ENCODE measurements at regions not wholly inside any gene's neighbourhood (a gene's known extent, or its start where the extent isn't known, plus 50 kb on each side); places are given as distances from the start of the nearest gene placed in this dataset.

DNA sequence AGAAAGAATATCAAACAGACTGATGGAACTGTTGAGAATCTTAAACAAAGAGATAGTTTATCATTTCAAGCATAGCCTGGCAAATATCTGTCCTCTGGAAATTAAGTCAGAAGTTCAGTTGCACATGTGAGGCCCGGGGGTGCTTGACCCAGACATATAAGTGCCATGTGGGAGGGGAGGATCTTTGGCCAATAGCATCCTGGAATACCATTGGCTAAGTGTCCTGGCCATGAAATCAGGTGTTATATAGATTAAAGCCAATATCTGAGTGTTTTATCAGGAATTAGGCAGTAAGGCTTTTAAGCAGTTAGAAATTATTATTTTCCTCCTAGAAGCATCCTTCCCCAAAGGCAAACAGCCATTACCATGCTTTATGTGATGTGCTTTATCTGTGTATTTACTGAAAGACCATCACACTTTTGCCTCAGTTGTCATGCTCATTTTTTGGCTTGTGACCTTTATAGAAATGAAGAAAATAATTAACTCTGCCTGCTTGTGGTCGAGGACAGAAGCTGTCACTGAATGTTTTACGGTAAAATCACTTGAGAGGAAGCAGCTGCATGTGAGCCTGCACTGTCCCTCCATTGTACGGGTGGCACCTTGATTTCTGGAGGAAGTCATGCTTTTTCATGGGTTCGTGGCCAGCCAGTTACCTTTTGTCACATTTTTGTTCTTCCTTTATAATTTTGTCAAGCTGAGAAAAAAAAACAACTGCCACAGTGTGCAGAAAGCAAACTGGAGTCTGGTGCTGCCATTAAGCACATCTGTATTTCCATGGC lies 259.9 kb upstream of the FMN2 start:
- in situ Hi-C loops (cut with HindIII; ENCODE audit: low pct_ligation_motif_present, low sequenced_read_pairs): no loop called here
- TF ChIP-seq, protein P1, sequence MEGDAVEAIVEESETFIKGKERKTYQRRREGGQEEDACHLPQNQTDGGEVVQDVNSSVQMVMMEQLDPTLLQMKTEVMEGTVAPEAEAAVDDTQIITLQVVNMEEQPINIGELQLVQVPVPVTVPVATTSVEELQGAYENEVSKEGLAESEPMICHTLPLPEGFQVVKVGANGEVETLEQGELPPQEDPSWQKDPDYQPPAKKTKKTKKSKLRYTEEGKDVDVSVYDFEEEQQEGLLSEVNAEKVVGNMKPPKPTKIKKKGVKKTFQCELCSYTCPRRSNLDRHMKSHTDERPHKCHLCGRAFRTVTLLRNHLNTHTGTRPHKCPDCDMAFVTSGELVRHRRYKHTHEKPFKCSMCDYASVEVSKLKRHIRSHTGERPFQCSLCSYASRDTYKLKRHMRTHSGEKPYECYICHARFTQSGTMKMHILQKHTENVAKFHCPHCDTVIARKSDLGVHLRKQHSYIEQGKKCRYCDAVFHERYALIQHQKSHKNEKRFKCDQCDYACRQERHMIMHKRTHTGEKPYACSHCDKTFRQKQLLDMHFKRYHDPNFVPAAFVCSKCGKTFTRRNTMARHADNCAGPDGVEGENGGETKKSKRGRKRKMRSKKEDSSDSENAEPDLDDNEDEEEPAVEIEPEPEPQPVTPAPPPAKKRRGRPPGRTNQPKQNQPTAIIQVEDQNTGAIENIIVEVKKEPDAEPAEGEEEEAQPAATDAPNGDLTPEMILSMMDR (IDR thresholded peaks at IDR 0.05; ENCODE audit: low read depth, low read length, missing control alignments): no peak
- no peak for DNase-seq
- Histone ChIP-seq H3K27ac (no peak overlapping the region), H3K27me3 (replicated peaks) (no peaks in the 10 kb centered on the region), H3K4me3 (ENCODE audit: low read depth, low read length) (no peak overlapping the region), H3K36me3 (replicated peaks) (no peaks in the 10 kb centered on the region)

- Histone ChIP-seq H3K36me3 (replicated peaks) (no peaks in the 10 kb centered on the region), H3K27me3 (replicated peaks) (no peaks in the 10 kb centered on the region), H3K27ac (no peak overlapping the region), H3K4me3 (ENCODE audit: low read depth, low read length) (no peak overlapping the region)
- TF ChIP-seq, protein P1 (IDR thresholded peaks at IDR 0.05; ENCODE audit: low read depth, low read length, missing control alignments): no peak
- in situ Hi-C loops (cut with HindIII; ENCODE audit: low pct_ligation_motif_present, low sequenced_read_pairs): no loop called here
- no peak for DNase-seq
These were observed 258.0 kb upstream of the FMN2 start for GRCh38 chr1:239833723-239834122.

DNA sequence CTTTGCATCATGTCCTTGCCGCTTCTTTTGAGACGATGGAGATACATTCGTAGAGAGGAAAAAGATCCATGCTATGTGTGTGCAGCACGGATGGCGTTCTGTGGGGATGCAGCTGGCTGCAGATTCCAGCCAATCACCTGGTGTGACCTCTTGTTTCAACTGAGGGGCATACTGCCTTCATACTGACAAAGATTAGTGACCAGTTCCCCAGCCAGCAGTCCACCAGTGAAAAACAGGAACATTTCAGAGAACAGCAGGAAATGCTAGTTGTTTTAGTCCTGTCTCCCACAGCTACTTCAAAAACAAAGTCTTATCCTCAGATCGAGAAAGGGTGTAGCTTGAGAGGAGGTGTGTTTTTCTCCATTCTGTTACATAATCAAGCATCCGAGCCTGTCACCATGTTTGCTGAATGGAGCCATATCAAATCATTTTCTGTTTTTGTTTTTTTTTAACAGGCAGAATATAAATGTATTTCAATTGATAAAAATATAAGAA lies 255.7 kb upstream of the FMN2 start:
- in situ Hi-C loops (cut with HindIII; ENCODE audit: low pct_ligation_motif_present, low sequenced_read_pairs): no loop called here
- H3K4me3 ChIP-seq (ENCODE audit: low read depth, low read length): no peak overlapping the region
- no peaks in the 10 kb centered on the region for H3K27me3 ChIP-seq (replicated peaks)
- no peak overlapping the region for H3K27ac ChIP-seq
- no peak for DNase-seq
- TF ChIP-seq, protein P1 (IDR thresholded peaks at IDR 0.05; ENCODE audit: low read depth, low read length, missing control alignments): no peak
- no peaks in the 10 kb centered on the region for H3K36me3 ChIP-seq (replicated peaks)

DNA sequence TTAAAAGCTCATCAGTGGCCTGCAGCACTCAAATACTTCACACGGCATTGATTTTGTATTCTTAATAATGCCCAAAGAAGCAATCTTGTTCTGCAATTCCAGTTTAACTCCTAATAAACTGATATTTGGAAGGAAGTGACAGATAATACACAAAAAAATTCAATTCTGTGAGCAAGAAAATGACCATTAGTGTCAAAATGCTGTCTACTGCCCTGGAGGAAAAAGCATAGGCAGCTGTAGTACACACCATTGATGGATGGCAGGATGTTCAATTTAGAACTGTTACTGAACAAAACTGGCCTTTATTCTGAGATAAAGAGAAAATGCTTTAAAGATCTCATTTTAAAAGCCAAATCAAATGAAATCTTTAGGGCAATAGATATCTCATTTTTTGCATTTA lies 251.3 kb upstream of the FMN2 start:
- TF ChIP-seq, protein P1 (IDR thresholded peaks at IDR 0.05; ENCODE audit: low read depth, low read length, missing control alignments): no peak

DNA sequence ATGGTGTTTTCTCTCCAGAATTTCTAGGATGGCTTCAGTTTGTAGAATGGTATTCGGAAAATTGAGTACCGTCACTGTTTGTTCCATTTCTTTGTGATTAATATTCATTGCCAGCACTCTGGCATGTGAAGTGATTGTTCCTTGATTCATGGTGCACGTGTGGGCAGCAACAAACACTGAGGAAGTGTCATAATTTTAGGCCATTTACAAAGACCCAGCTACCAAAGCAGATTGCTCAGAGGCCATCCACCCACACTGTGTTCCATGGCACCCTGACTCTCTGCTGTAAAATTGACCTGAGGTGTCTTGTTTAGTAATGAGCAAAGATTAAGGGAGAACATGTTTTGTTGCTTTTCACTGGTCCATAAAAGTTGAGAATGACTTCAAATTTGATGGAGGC lies 250.9 kb upstream of the FMN2 start:
- DNase-seq: no peak
- in situ Hi-C loops (cut with HindIII; ENCODE audit: low pct_ligation_motif_present, low sequenced_read_pairs): no loop called here
- TF ChIP-seq, protein P1 (IDR thresholded peaks at IDR 0.05; ENCODE audit: low read depth, low read length, missing control alignments): no peak

More for the DNA sequence above, 251.3 kb upstream of the FMN2 start:
- Histone ChIP-seq H3K27ac (no peak overlapping the region), H3K36me3 (replicated peaks) (no peaks in the 10 kb centered on the region), H3K27me3 (replicated peaks) (no peaks in the 10 kb centered on the region), H3K4me3 (ENCODE audit: low read depth, low read length) (no peak overlapping the region)
- no peak for DNase-seq
- in situ Hi-C loops (cut with HindIII; ENCODE audit: low pct_ligation_motif_present, low sequenced_read_pairs): no loop called here

More for the DNA sequence above, 250.9 kb upstream of the FMN2 start:
- H3K27ac ChIP-seq: no peak overlapping the region
- H3K4me3 ChIP-seq (ENCODE audit: low read depth, low read length): no peak overlapping the region
- H3K36me3 ChIP-seq (replicated peaks): no peaks in the 10 kb centered on the region
- no peaks in the 10 kb centered on the region for H3K27me3 ChIP-seq (replicated peaks)
